Upper lobe of right lung (tissue), 1 donor: ENCODE measurements at regions not wholly inside any gene's neighbourhood (a gene's known extent, or its start where the extent isn't known, plus 50 kb on each side); places are given as distances from the start of the nearest gene placed in this dataset.
"Not testable (repeated sequence)": the region's sequence is repeated elsewhere in the genome, so short reads cannot be mapped to it uniquely, and the experiment has no call there.

Experiments
- ATAC-seq: fragments of 200-7000 bp; cut with Tn5 transposase; one replicate; pipeline ENCODE4 v1.9.1; 2020; ENCODE audit warnings: mild to moderate bottlenecking, moderate library complexity
- DNase-seq: peaks from one replicate; pipeline ENCODE4 v3.0.0-alpha.2; 2020
- H3K27ac ChIP-seq: fragments of 200-600 bp; one replicate; pipeline ENCODE4 v1.8.0; 2022
- H3K27me3 ChIP-seq: fragments of 200-600 bp; one replicate; pipeline ENCODE4 v1.8.0; 2022; ENCODE audit warnings: mild to moderate bottlenecking
- H3K36me3 ChIP-seq: fragments of 200-600 bp; one replicate; pipeline ENCODE4 v1.8.0; 2022
- H3K4me1 ChIP-seq: fragments of 200-600 bp; one replicate; pipeline ENCODE4 v1.8.0; 2022
- H3K4me3 ChIP-seq: fragments of 200-600 bp; one replicate; pipeline ENCODE4 v1.8.0; 2022; ENCODE audit warnings: mild to moderate bottlenecking
- H3K9me3 ChIP-seq: fragments of 200-600 bp; one replicate; pipeline ENCODE4 v1.8.0; 2022
- intact Hi-C: fragments of 100-400 bp; cut with DNase I; formaldehyde crosslinking; loops from one replicate; pipeline ENCODE4 v1.11.0; 2022
- donor health status: DM: no; HTN: yes; CAD: no; lungs with severe emphysema.

GRCh38 chr16:22572331-22573224 is 61.9 kb downstream of the NPIPB5 start:
- H3K4me3 ChIP-seq, DNase-seq, H3K4me1 ChIP-seq, H3K36me3 ChIP-seq, H3K27ac ChIP-seq, H3K9me3 ChIP-seq, intact Hi-C loops: not testable (repeated sequence)
- peaks cover 15% of the 10 kb centered on the region for H3K27me3 ChIP-seq
- peak; percentile 77 for ATAC-seq

- peak; percentile 97 for ATAC-seq
- H3K4me3 ChIP-seq, intact Hi-C loops, H3K27ac ChIP-seq, H3K36me3 ChIP-seq, H3K9me3 ChIP-seq, DNase-seq, H3K4me1 ChIP-seq: not testable (repeated sequence)
- H3K27me3 ChIP-seq: peaks cover 15% of the 10 kb centered on the region
These were observed 62.5 kb downstream of the NPIPB5 start for GRCh38 chr16:22573225-22573530.

- H3K27ac ChIP-seq, H3K36me3 ChIP-seq, H3K9me3 ChIP-seq, intact Hi-C loops, H3K4me3 ChIP-seq, H3K4me1 ChIP-seq, ATAC-seq: not testable (repeated sequence)
- peak; percentile 56 for DNase-seq
- H3K27me3 ChIP-seq: peaks cover 15% of the 10 kb centered on the region
These were observed 65.8 kb downstream of the NPIPB5 start for GRCh38 chr16:22576506-22576905.

GRCh38 chr16:22583195-22583594 is 72.5 kb downstream of the NPIPB5 start:
- H3K27me3 ChIP-seq, intact Hi-C loops, H3K27ac ChIP-seq, H3K36me3 ChIP-seq, DNase-seq, H3K4me1 ChIP-seq, ATAC-seq, H3K9me3 ChIP-seq, H3K4me3 ChIP-seq: not testable (repeated sequence)

- H3K9me3 ChIP-seq, DNase-seq, H3K4me3 ChIP-seq, H3K36me3 ChIP-seq, H3K27me3 ChIP-seq, intact Hi-C loops, H3K4me1 ChIP-seq, ATAC-seq, H3K27ac ChIP-seq: not testable (repeated sequence)
These were observed 73.8 kb downstream of the NPIPB5 start for GRCh38 chr16:22584459-22584858.

- H3K27me3 ChIP-seq, H3K4me3 ChIP-seq, ATAC-seq, DNase-seq, H3K36me3 ChIP-seq, H3K9me3 ChIP-seq, intact Hi-C loops, H3K27ac ChIP-seq, H3K4me1 ChIP-seq: not testable (repeated sequence)
These were observed 74.2 kb downstream of the NPIPB5 start for GRCh38 chr16:22584941-22585340.

- DNase-seq, intact Hi-C loops, H3K4me3 ChIP-seq, H3K36me3 ChIP-seq, H3K27me3 ChIP-seq, H3K4me1 ChIP-seq, H3K9me3 ChIP-seq, ATAC-seq, H3K27ac ChIP-seq: not testable (repeated sequence)
These were observed 74.7 kb downstream of the NPIPB5 start for GRCh38 chr16:22585431-22585830.

- H3K27ac ChIP-seq, H3K36me3 ChIP-seq, H3K4me3 ChIP-seq, ATAC-seq, DNase-seq, H3K9me3 ChIP-seq, H3K4me1 ChIP-seq, intact Hi-C loops, H3K27me3 ChIP-seq: not testable (repeated sequence)
These were observed 76.0 kb downstream of the NPIPB5 start for GRCh38 chr16:22586732-22587131.

- H3K9me3 ChIP-seq, H3K27ac ChIP-seq, H3K36me3 ChIP-seq, ATAC-seq, H3K27me3 ChIP-seq, DNase-seq, H3K4me1 ChIP-seq, H3K4me3 ChIP-seq, intact Hi-C loops: not testable (repeated sequence)
These were observed 79.1 kb downstream of the NPIPB5 start for GRCh38 chr16:22589757-22590156.

- ATAC-seq, DNase-seq, H3K4me1 ChIP-seq, H3K4me3 ChIP-seq, H3K27ac ChIP-seq, intact Hi-C loops, H3K36me3 ChIP-seq, H3K27me3 ChIP-seq, H3K9me3 ChIP-seq: not testable (repeated sequence)
These were observed 85.9 kb downstream of the NPIPB5 start for GRCh38 chr16:22596445-22597045.

GRCh38 chr16:22603744-22604143 is 93.1 kb downstream of the NPIPB5 start:
- H3K4me3 ChIP-seq, H3K36me3 ChIP-seq, H3K9me3 ChIP-seq, H3K27ac ChIP-seq, H3K4me1 ChIP-seq, H3K27me3 ChIP-seq, DNase-seq, intact Hi-C loops, ATAC-seq: not testable (repeated sequence)

GRCh38 chr16:22606619-22607018 is 95.9 kb downstream of the NPIPB5 start:
- H3K9me3 ChIP-seq, DNase-seq, H3K36me3 ChIP-seq, H3K4me3 ChIP-seq, H3K27me3 ChIP-seq, H3K27ac ChIP-seq, H3K4me1 ChIP-seq, intact Hi-C loops: not testable (repeated sequence)
- peak; percentile 93 for ATAC-seq

- H3K36me3 ChIP-seq, H3K9me3 ChIP-seq, H3K4me1 ChIP-seq, H3K27me3 ChIP-seq, DNase-seq, H3K27ac ChIP-seq, intact Hi-C loops, H3K4me3 ChIP-seq: not testable (repeated sequence)
- peak; percentile 74 for ATAC-seq
These were observed 99.1 kb downstream of the NPIPB5 start for GRCh38 chr16:22609798-22610197.

GRCh38 chr16:22611128-22611527 is 100.4 kb downstream of the NPIPB5 start:
- H3K36me3 ChIP-seq, H3K4me3 ChIP-seq, H3K27ac ChIP-seq, H3K9me3 ChIP-seq, DNase-seq, intact Hi-C loops, H3K4me1 ChIP-seq, ATAC-seq, H3K27me3 ChIP-seq: not testable (repeated sequence)
